PC-9 (cell line): ENCODE measurements at regions not wholly inside any gene's neighbourhood (a gene's known extent, or its start where the extent isn't known, plus 50 kb on each side); places are given as distances from the start of the nearest gene placed in this dataset.

ENCODE experiments used
- BruUV-seq: library from RNA; stranded (reverse); fragments of 400-500 nt; replicated peaks from 2 replicates; lab custom pipeline; 2021; lab: Mats Ljungman, UMichigan
- CTCF ChIA-PET: fragments of 300-600 bp; sonication (Branson Sonifier 250); formaldehyde crosslinking; loops from one replicate; lab custom pipeline; 2022; ENCODE audit warnings: antibody characterized with exemption; lab: Charles Lee
- POLR2A ChIA-PET: fragments of 300-600 bp; sonication (Branson Sonifier 250); formaldehyde crosslinking; loops from one replicate; lab custom pipeline; 2022; ENCODE audit warnings: antibody characterized with exemption; ENCODE audit not compliant: unreplicated experiment; lab: Charles Lee
- DNase-seq, 2 experiments: peaks; one replicate each; pipeline versions ENCODE4 v3.0.0 to v3.0.0-alpha.2; 2015 to 2022; ENCODE audit warnings: mixed read lengths in 1 of 2
- H2AFZ ChIP-seq: fragments of 200-600 bp; sonication (generic); 2 replicates; pipeline ENCODE4 v1.8.1; 2017; ENCODE audit warnings: antibody characterized with exemption
- H3F3A ChIP-seq: fragments of 200-600 bp; sonication (generic); 2 replicates; pipeline ENCODE4 v1.8.1; 2017; ENCODE audit warnings: antibody characterized with exemption, mild to moderate bottlenecking, low read depth; ENCODE audit not compliant: insufficient read depth
- H3K27ac ChIP-seq: fragments of 200-600 bp; sonication (generic); 2 replicates; pipeline ENCODE4 v1.6.1; 2016; ENCODE audit warnings: mixed run types
- H3K27me3 ChIP-seq: fragments of 200-600 bp; sonication (generic); 2 replicates; pipeline ENCODE4 v1.6.1; 2016; ENCODE audit warnings: low read depth, mixed run types; ENCODE audit not compliant: insufficient read depth
- H3K36me3 ChIP-seq: fragments of 200-600 bp; sonication (generic); 2 replicates; pipeline ENCODE4 v1.6.1; 2016; ENCODE audit warnings: low read depth, mixed run types
- H3K4me1 ChIP-seq: fragments of 200-600 bp; sonication (generic); replicated peaks from 2 replicates; pipeline ENCODE4 v1.6.1; 2016; ENCODE audit warnings: mixed run types; ENCODE audit not compliant: insufficient read depth
- H3K4me2 ChIP-seq: fragments of 200-600 bp; sonication (generic); 2 replicates; pipeline ENCODE4 v1.6.1; 2017; ENCODE audit warnings: mixed run types
- H3K4me3 ChIP-seq: fragments of 200-600 bp; sonication (generic); 2 replicates; pipeline ENCODE4 v1.6.1; 2016; ENCODE audit warnings: mixed run types
- H3K79me2 ChIP-seq: fragments of 200-600 bp; sonication (generic); 2 replicates; pipeline ENCODE4 v1.6.1; 2017; ENCODE audit warnings: low read depth, mixed run types
- H3K9me2 ChIP-seq: fragments of 200-600 bp; sonication (generic); 2 replicates; pipeline ENCODE4 v1.8.1; 2017; ENCODE audit warnings: mild to moderate bottlenecking; ENCODE audit not compliant: insufficient read depth
- H3K9me3 ChIP-seq: fragments of 200-600 bp; sonication (generic); 2 replicates; pipeline ENCODE4 v1.8.1; 2016; ENCODE audit warnings: low read depth; ENCODE audit not compliant: insufficient read depth
- H4K20me1 ChIP-seq: fragments of 200-600 bp; sonication (generic); 2 replicates; pipeline ENCODE4 v1.8.1; 2017; ENCODE audit not compliant: insufficient read depth
- CTCF ChIP-seq: fragments of 200-600 bp; sonication (generic); conservative IDR thresholded peaks from 2 replicates; pipeline ENCODE4 v1.6.1; 2017; ENCODE audit warnings: mixed run types, antibody characterized with exemption, mild to moderate bottlenecking, moderate library complexity
- EZH2 ChIP-seq: fragments of 200-600 bp; sonication (generic); IDR thresholded peaks from 2 replicates; pipeline ENCODE4 v1.8.0; 2017; ENCODE audit warnings: antibody characterized with exemption, low read depth
- intact Hi-C: fragments of 100-400 bp; cut with micrococcal nuclease; formaldehyde crosslinking; loops from one replicate; pipeline ENCODE4 v1.10.0; 2022; ENCODE audit not compliant: unreplicated experiment

DNA sequence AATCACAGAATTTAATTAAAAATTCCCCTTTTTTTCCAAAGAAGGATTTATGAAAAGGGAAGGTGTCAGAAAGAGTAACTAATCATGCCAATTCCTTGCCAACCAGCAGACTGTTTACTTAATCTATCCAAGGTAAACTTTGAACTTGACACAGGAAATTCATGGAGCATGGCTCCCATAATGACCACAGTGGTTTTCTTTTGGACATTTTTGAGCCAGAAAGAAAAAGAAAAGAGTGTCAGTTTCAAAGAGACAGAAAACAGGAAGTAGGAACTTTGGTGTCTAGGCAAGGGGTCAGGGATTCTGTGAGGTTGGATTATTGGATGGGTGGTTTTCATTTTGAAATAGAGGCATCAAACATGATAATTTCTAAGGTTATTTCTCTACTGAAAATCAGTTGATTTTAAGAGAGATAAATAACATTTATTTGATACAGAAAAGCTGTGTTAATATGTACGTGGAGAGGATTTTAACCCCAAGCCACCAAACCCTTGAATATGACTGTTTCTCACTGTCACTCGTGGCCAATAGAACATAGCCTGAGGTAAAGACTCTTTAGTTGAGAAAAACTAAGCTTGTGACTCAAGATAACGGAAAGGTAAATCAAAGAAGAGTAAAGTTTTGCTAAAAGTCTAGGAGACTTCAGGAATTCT, 196.1 kb downstream of the TTC6 start:
- no peak overlapping the region for H3K27ac ChIP-seq
- H3K27me3 ChIP-seq, result no peaks in the 10 kb centered on the region
- H3K4me3 ChIP-seq, result no peak overlapping the region
- ChIA-PET CTCF (no interaction called here), POLR2A (no interaction called here)
- DNase-seq, result no peak
- no TSS peak for BruUV-seq
- H3K79me2 ChIP-seq, result no peaks in the 10 kb centered on the region
- intact Hi-C loops, result no loop called here
- no peaks in the 10 kb centered on the region for H3K36me3 ChIP-seq
- no peaks in the 10 kb centered on the region for H3K9me2 ChIP-seq
- TF ChIP-seq CTCF, result no peak
- TF ChIP-seq EZH2, result no peak
- no peak overlapping the region for H3K4me2 ChIP-seq
- no peaks in the 10 kb centered on the region for H3F3A ChIP-seq
- H2AFZ ChIP-seq, result no peak overlapping the region
- H3K9me3 ChIP-seq, result no peaks in the 10 kb centered on the region; the same call in 1 of the 2 replicates
- no peaks in the 10 kb centered on the region for H3K4me1 ChIP-seq
- no peaks in the 10 kb centered on the region for H4K20me1 ChIP-seq

GRCh38 chr14:37792124-37792523, 196.7 kb downstream of the TTC6 start:
- Histone ChIP-seq H3K4me2 (no peak overlapping the region), H3K4me1 (no peaks in the 10 kb centered on the region), H3K9me3 (no peaks in the 10 kb centered on the region; the same call in 1 of the 2 replicates), H4K20me1 (no peaks in the 10 kb centered on the region), H3K9me2 (no peaks in the 10 kb centered on the region), H3K4me3 (no peak overlapping the region), H3K27ac (no peak overlapping the region), H3F3A (no peaks in the 10 kb centered on the region), H2AFZ (no peak overlapping the region), H3K36me3 (no peaks in the 10 kb centered on the region), H3K27me3 (no peaks in the 10 kb centered on the region), H3K79me2 (no peaks in the 10 kb centered on the region)
- DNase-seq, result no peak
- ChIA-PET POLR2A (no interaction called here), CTCF (no interaction called here)
- BruUV-seq, result no TSS peak
- intact Hi-C loops, result no loop called here
- no peak for TF ChIP-seq EZH2
- TF ChIP-seq CTCF, result no peak

GRCh38 chr14:37796703-37797416, 201.4 kb downstream of the TTC6 start:
- ChIA-PET POLR2A (no interaction called here), CTCF (no interaction called here)
- Histone ChIP-seq H3K79me2 (no peaks in the 10 kb centered on the region), H3K9me3 (no peaks in the 10 kb centered on the region; the same call in 1 of the 2 replicates), H3K9me2 (no peaks in the 10 kb centered on the region), H2AFZ (no peak overlapping the region), H4K20me1 (no peaks in the 10 kb centered on the region), H3K27ac (no peak overlapping the region), H3K36me3 (no peaks in the 10 kb centered on the region), H3K27me3 (no peaks in the 10 kb centered on the region), H3F3A (no peaks in the 10 kb centered on the region), H3K4me1 (no peaks in the 10 kb centered on the region), H3K4me3 (no peak overlapping the region), H3K4me2 (no peak overlapping the region)
- intact Hi-C loops, result no loop called here
- no peak for DNase-seq
- TF ChIP-seq CTCF, result no peak
- BruUV-seq, result no TSS peak
